NCI-H526 treated with DMSO at 0.1 percent for 48 hours (cell line): ENCODE measurements at regions not wholly inside any gene's neighbourhood (a gene's known extent, or its start where the extent isn't known, plus 50 kb on each side); places are given as distances from the start of the nearest gene placed in this dataset.
A peak's percentile ranks its signal among the peaks of the same experiment; 100 is the strongest.

Source experiments
- DNase-seq: peaks from one replicate; lab custom pipeline; 2025; lab: John Stamatoyannopoulos, UW

GRCh38 chr4:74649193-74649592 is 145.1 kb downstream of the BTC start:
- DNase-seq, result no peak

- DNase-seq, result no peak
Observed at GRCh38 chr4:74651198-74651597, 143.1 kb downstream of the BTC start.

- no peak for DNase-seq
Observed at GRCh38 chr4:74653331-74654229, 140.7 kb downstream of the BTC start.

- no peak for DNase-seq
Observed at GRCh38 chr4:74654230-74654681, 140.1 kb downstream of the BTC start.

- DNase-seq, result no peak
Observed at GRCh38 chr4:74656596-74656995, 137.7 kb downstream of the BTC start.

- no peak for DNase-seq
Observed at GRCh38 chr4:74658116-74658515, 136.2 kb downstream of the BTC start.

- DNase-seq, result no peak
Observed at GRCh38 chr4:74659576-74660411, 134.5 kb downstream of the BTC start.

GRCh38 chr4:74660866-74661265 is 133.5 kb downstream of the BTC start:
- DNase-seq, result no peak

GRCh38 chr4:74661427-74662201 is 132.7 kb downstream of the BTC start:
- DNase-seq, result no peak

GRCh38 chr4:74663631-74664030 is 130.7 kb downstream of the BTC start:
- DNase-seq, result no peak

GRCh38 chr4:74665346-74665745 is 129.0 kb downstream of the BTC start:
- DNase-seq, result no peak

- no peak for DNase-seq
Observed at GRCh38 chr4:74665876-74666275, 128.4 kb downstream of the BTC start.

GRCh38 chr4:74667438-74667837 is 126.9 kb downstream of the BTC start:
- DNase-seq, result no peak

GRCh38 chr4:74667944-74668343 is 126.4 kb downstream of the BTC start:
- no peak for DNase-seq

- no peak for DNase-seq
Observed at GRCh38 chr4:74669702-74670101, 124.6 kb downstream of the BTC start.

GRCh38 chr4:74670583-74670982 is 123.7 kb downstream of the BTC start:
- DNase-seq, result no peak

GRCh38 chr4:74671080-74671698 is 123.1 kb downstream of the BTC start:
- DNase-seq, result peak; percentile 30

GRCh38 chr4:74674750-74675149 is 119.6 kb downstream of the BTC start:
- no peak for DNase-seq

GRCh38 chr4:74675673-74676279 is 118.5 kb downstream of the BTC start:
- no peak for DNase-seq

GRCh38 chr4:74682567-74683359 is 111.6 kb downstream of the BTC start:
- no peak for DNase-seq
